Progenitor cell of endocrine pancreas (in vitro differentiated cells): ENCODE measurements at regions not wholly inside any gene's neighbourhood (a gene's known extent, or its start where the extent isn't known, plus 50 kb on each side); places are given as distances from the start of the nearest gene placed in this dataset.

Experiments used
- DNase-seq: peaks from one replicate; pipeline ENCODE4 v3.0.0; 2021; ENCODE audit warnings: low spot score; ENCODE audit not compliant: unreplicated experiment
- H3K27ac Mint-ChIP-seq: 2 replicates; pipeline ENCODE4 v1.8.0; 2021; ENCODE audit warnings: mild to moderate bottlenecking, moderate library complexity, mixed read lengths
- H3K27me3 Mint-ChIP-seq: 2 replicates; pipeline ENCODE4 v1.8.0; 2021; ENCODE audit warnings: mixed read lengths
- H3K36me3 Mint-ChIP-seq: 2 replicates; pipeline ENCODE4 v1.8.0; 2022; ENCODE audit warnings: mixed read lengths; ENCODE audit not compliant: insufficient read depth
- H3K4me1 Mint-ChIP-seq: 2 replicates; pipeline ENCODE4 v1.8.0; 2021; ENCODE audit warnings: low read depth, mixed read lengths
- H3K4me3 Mint-ChIP-seq: 2 replicates; pipeline ENCODE4 v1.8.0; 2021; ENCODE audit warnings: low read depth, mild to moderate bottlenecking, moderate library complexity, mixed read lengths
- H3K9me3 Mint-ChIP-seq: 2 replicates; pipeline ENCODE4 v1.8.0; 2021; ENCODE audit warnings: low read depth, mixed read lengths
- TF ChIP-seq, protein P1 (sequence below): fragments of 200-600 bp; sonication (generic); IDR thresholded peaks from one replicate; pipeline ENCODE4 v1.5.0; 2021; ENCODE audit warnings: antibody characterized with exemption, mild to moderate bottlenecking; ENCODE audit not compliant: unreplicated experiment

DNA sequence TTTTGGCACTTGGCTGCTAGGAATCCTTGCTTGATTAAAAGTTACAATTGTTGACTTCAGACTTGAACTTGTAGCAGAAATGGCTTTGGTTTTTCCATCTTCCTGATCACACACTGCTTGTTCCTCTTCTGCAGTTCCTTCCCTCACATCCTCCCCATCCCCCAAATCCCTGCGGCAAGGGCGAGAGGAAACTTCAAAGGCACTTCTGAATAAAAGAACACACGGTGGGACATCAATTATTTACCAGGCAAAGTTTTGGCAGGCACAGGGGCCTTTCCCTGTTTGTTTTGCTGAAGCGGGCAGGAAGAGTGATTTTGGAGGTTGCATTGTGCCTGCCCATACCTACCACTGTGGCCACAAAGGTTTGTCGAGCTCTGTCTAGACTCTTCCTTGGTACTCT lies 260.9 kb downstream of the KIF4B start:
- TF ChIP-seq, protein P1, sequence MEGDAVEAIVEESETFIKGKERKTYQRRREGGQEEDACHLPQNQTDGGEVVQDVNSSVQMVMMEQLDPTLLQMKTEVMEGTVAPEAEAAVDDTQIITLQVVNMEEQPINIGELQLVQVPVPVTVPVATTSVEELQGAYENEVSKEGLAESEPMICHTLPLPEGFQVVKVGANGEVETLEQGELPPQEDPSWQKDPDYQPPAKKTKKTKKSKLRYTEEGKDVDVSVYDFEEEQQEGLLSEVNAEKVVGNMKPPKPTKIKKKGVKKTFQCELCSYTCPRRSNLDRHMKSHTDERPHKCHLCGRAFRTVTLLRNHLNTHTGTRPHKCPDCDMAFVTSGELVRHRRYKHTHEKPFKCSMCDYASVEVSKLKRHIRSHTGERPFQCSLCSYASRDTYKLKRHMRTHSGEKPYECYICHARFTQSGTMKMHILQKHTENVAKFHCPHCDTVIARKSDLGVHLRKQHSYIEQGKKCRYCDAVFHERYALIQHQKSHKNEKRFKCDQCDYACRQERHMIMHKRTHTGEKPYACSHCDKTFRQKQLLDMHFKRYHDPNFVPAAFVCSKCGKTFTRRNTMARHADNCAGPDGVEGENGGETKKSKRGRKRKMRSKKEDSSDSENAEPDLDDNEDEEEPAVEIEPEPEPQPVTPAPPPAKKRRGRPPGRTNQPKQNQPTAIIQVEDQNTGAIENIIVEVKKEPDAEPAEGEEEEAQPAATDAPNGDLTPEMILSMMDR: no peak
- Mint-ChIP-seq H3K27ac (no peak overlapping the region), H3K4me3 (no peak overlapping the region), H3K4me1 (peaks cover 14% of the 10 kb centered on the region), H3K9me3 (no peaks in the 10 kb centered on the region), H3K27me3 (peaks cover 9% of the 10 kb centered on the region), H3K36me3 (no peaks in the 10 kb centered on the region)
- DNase-seq: no peak

DNA sequence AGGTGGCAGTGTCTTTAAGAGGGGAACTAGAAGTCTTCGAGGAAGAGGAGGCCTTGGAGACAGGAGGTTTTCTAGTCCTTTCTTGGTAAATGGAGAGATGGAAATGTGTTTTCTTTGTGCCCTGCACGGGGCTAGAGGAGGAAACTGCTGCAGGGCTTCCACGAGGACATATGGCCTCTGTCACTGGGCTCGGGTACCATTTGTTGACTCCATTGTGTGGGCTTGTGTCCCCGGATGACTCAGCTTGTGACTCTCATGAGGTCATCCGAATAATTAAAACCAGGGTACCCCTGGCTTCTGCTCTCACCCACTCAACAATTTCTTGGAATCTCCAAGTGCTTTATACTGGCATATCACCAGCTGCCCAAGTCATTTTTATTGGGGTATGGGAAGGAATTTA lies 261.7 kb downstream of the KIF4B start:
- Mint-ChIP-seq H3K27ac (no peak overlapping the region), H3K9me3 (no peaks in the 10 kb centered on the region), H3K4me1 (peaks cover 12% of the 10 kb centered on the region), H3K4me3 (no peak overlapping the region), H3K27me3 (peaks cover 9% of the 10 kb centered on the region), H3K36me3 (no peaks in the 10 kb centered on the region)
- no peak for DNase-seq
- TF ChIP-seq, protein P1: no peak

DNA sequence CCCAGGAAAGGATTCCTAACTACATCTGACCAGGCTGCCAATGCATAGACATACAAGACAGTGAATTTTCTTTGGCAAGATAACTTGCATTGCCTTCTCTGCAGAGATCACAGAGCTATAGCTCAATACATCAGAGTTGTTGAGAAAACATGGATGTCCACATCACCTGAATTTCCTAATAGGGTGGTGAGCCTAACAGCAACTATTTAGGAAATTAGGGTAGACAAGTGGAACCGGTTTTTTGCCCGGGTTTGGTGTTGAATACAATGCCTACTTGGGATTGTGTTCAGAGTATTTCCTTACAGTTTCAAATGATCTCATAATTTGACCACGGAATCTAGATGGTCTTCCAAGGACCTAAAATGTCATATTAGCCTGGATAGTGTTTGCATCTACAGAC lies 262.7 kb downstream of the KIF4B start:
- Mint-ChIP-seq H3K27ac (no peak overlapping the region), H3K4me3 (no peak overlapping the region), H3K27me3 (peaks cover 6% of the 10 kb centered on the region), H3K36me3 (no peaks in the 10 kb centered on the region), H3K4me1 (peaks cover 8% of the 10 kb centered on the region), H3K9me3 (no peaks in the 10 kb centered on the region)
- TF ChIP-seq, protein P1: no peak
- DNase-seq: no peak

DNA sequence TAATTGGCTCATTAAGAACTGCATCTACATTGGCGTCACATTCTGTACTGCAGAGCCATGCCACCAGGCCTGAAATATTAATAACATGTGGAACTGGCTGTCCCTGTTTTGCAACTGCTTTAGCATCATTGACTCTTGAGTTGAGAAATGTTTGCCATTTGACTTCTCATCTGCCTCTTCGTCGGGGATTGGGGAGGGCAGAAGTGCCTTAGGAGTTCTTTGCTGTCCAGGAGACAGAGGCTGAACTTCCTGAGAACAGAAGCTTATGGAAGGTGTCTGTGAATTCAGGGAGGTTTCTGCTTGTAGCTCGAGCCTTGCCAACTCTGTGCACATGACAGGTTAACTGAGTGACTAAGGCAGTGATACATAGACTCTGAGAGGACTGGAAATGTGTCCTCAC lies 265.0 kb downstream of the KIF4B start:
- no peak overlapping the region for H3K27ac Mint-ChIP-seq
- no peak overlapping the region for H3K4me3 Mint-ChIP-seq
- no peaks in the 10 kb centered on the region for H3K9me3 Mint-ChIP-seq
- H3K36me3 Mint-ChIP-seq: no peaks in the 10 kb centered on the region
- peaks cover 5% of the 10 kb centered on the region for H3K4me1 Mint-ChIP-seq
- DNase-seq: no peak
- TF ChIP-seq, protein P1: no peak
- H3K27me3 Mint-ChIP-seq: peaks cover 20% of the 10 kb centered on the region

DNA sequence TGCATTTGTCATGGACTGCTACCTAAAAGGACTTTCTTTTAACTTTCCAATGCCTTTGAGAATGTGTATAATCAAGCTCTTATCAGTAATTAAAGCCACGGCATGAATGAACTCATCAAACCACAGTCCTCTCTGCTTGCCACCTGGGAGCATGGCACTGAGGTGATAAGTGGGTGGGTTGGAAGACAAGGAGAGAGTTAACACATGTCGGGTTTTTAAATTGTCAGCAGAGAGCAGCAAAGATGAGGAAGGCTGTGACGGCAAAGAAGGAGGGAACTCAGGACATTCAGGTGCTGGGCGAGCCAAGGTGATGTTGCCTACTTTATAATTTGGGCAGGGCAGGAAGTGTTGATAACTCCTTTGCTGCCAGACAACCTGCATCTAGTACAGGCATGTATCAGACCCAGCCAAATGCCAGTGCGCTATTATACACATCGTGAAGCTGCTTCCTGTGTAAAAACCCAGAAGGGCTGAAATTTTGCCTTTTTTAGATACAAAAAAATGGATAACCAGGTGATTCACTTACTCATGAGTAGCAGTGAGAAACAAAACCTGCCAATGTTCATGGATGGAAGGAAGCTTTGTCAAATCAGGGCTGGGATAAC lies 269.1 kb downstream of the KIF4B start:
- no peaks in the 10 kb centered on the region for H3K36me3 Mint-ChIP-seq
- H3K4me1 Mint-ChIP-seq: no peaks in the 10 kb centered on the region
- DNase-seq: no peak
- no peak overlapping the region for H3K4me3 Mint-ChIP-seq
- TF ChIP-seq, protein P1: no peak
- H3K9me3 Mint-ChIP-seq: no peaks in the 10 kb centered on the region
- no peak overlapping the region for H3K27ac Mint-ChIP-seq
- H3K27me3 Mint-ChIP-seq: peaks cover 20% of the 10 kb centered on the region
